ENCODE measurements at regions not wholly inside any gene's neighbourhood (a gene's known extent, or its start where the extent isn't known, plus 50 kb on each side); places are given as distances from the start of the nearest gene placed in this dataset.

DNA sequence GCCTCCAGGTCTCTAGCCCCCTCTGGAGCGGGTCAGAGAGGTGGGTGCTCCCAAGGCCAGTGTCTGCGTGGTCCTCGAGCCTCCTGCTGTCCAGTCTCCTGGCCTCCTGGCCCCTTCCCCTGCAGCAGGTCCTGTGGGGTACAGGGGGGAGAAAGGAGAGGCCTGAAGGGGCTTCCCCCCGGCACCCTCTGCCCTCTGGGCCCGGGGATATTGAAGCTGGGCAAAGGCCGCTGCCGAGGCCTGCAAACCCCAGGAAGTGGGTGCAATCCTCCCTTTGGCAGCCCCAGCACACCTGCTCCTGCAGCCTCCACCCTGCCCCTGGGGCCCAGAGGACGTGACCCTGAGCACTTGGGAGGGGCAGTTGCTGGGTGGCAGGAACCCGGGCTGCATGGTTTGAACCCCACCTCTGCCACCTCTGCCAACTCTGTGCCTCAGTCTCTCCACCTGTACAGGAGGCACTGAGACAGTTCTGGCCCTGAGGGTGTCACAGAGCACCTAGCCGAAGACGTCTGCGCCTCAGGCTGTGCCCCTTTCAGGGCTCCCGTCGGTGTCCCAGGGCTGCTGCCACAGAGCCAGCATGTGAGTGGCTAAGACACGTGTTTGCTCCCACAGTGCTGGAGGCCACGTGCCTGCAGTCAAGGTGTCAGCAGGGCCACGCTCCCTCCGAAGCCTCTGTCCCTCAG, 59.1 kb upstream of the INPP5A start:
- TF ChIP-seq ZNF317 (CRISPR knock-in tag; IDR thresholded peaks at IDR 0.05; ENCODE audit: borderline replicate concordance, low read depth) = no peak
- TF ChIP-seq, protein P1, sequence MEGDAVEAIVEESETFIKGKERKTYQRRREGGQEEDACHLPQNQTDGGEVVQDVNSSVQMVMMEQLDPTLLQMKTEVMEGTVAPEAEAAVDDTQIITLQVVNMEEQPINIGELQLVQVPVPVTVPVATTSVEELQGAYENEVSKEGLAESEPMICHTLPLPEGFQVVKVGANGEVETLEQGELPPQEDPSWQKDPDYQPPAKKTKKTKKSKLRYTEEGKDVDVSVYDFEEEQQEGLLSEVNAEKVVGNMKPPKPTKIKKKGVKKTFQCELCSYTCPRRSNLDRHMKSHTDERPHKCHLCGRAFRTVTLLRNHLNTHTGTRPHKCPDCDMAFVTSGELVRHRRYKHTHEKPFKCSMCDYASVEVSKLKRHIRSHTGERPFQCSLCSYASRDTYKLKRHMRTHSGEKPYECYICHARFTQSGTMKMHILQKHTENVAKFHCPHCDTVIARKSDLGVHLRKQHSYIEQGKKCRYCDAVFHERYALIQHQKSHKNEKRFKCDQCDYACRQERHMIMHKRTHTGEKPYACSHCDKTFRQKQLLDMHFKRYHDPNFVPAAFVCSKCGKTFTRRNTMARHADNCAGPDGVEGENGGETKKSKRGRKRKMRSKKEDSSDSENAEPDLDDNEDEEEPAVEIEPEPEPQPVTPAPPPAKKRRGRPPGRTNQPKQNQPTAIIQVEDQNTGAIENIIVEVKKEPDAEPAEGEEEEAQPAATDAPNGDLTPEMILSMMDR (IDR thresholded peaks at IDR 0.05) = no peak
- TF ChIP-seq, protein P2, sequence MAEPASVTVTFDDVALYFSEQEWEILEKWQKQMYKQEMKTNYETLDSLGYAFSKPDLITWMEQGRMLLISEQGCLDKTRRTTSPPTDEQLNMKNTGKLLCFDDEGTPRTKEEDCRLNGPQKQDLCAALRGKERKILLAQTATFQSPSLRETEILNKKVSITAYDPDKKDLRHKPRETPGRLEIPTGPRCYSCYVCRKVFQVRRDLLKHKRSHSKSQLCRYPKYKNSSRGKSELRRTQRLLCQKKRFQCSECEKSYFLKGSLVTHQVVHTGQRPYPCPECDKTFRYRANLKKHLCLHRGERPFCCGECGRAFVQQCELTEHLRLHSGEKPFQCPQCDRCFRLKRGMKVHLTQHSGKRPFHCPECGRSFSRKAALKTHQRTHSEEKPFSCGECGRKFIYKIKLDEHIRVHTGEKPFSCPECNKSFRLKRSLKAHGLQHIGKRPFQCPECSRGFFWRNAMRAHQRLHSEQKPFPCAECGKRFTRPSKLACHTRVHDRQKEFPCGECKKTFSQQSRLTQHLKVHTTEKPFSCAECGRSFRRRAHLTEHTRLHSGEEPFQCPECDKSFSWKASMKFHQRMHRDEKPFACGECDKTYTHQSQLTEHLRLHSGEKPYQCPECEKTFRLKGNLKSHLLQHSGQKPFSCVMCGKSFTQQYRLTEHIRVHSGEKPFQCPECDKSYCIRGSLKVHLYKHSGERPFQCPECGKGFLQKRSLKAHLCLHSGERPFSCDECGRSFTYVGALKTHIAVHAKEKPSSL (CRISPR knock-in tag; conservative IDR thresholded peaks at IDR 0.05) = no peak
- no peak for TF ChIP-seq NR3C1 (CRISPR knock-in tag; conservative IDR thresholded peaks at IDR 0.05; ENCODE audit: low read depth)
- no peak for TF ChIP-seq ZNF416 (CRISPR knock-in tag; IDR thresholded peaks at IDR 0.05)

All from WTC11 (cell line).